SKM-1 (cell line): ENCODE measurements at regions not wholly inside any gene's neighbourhood (a gene's known extent, or its start where the extent isn't known, plus 50 kb on each side); places are given as distances from the start of the nearest gene placed in this dataset.
"Not testable (repeated sequence)": the region's sequence is repeated elsewhere in the genome, so short reads cannot be mapped to it uniquely, and the experiment has no call there.

Experiments used
- DNase-seq: peaks from one replicate; lab custom pipeline; 2025; ENCODE audit not compliant: unreplicated experiment; lab: John Stamatoyannopoulos, UW

- DNase-seq, result no peak
Observed at GRCh38 chr14:106802413-106803364, 1276.3 kb downstream of the TMEM121 start.

GRCh38 chr14:106803379-106803778 is 1277.0 kb downstream of the TMEM121 start:
- DNase-seq, result no peak

DNA sequence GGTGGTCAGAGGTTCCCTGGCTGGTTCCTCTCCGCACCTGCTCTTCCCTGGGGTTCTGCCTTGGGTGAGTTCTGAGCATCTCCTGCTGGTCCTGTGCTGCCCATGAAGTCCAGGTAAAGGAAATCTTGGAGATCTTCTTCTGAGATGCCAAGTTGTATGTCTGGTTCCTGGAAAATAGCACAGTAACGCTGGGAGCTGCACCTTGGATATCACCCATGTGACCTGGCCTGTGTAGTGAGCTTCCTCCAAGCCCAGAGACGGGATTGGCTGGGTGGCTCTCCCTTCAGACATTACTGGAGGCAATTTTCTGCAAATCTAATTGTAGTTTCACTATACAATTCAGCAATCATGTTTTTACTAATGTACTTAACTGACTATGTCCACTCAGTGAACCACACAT is 1281.1 kb downstream of the TMEM121 start:
- no peak for DNase-seq

DNA sequence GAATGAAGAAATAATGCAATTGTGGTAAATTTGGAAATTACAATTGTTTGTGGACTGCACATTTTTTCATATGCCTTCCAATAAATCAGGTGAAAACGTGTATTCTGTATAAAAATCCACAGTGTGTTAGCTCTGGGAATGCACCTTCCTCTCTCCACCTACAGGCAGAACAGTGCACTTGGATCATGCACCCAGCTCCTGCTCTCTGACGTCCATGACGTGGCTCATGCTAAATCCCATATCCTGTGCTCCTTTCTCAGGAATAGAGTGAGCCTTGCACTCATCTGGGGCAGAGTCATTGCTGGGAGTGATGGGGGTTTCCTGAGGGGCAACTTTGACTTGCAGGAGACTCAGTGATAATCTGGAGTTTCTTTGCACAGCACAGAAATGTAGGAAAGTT is 1282.1 kb downstream of the TMEM121 start:
- no peak for DNase-seq

- DNase-seq, result no peak
Observed at GRCh38 chr14:106808907-106809306, 1282.5 kb downstream of the TMEM121 start.

DNA sequence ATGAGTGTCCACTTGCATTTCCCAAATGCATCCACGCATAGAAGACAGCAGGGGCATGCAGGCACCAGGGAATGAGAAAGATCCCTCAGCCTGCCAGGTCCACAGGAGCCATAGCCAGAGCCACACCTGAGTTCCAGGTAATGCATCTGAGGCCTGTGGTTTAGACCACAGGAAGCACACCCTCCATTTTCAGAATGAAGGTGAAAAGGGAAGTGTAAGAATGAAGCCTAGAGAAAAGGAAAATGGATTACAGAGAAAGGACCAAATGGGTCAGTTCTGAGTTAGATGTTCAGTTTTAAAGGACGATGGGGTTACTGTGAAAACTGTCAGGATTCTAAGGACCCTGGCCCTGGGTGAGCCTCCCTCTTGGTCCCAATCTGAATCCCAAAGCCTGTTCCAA is 1283.2 kb downstream of the TMEM121 start:
- DNase-seq, result no peak

GRCh38 chr14:106810168-106810567 is 1283.8 kb downstream of the TMEM121 start:
- not testable (repeated sequence) for DNase-seq

- no peak for DNase-seq
Observed at GRCh38 chr14:106811162-106811561, 1284.8 kb downstream of the TMEM121 start.

- no peak for DNase-seq
Observed at GRCh38 chr14:106812788-106813476, 1286.5 kb downstream of the TMEM121 start.

DNA sequence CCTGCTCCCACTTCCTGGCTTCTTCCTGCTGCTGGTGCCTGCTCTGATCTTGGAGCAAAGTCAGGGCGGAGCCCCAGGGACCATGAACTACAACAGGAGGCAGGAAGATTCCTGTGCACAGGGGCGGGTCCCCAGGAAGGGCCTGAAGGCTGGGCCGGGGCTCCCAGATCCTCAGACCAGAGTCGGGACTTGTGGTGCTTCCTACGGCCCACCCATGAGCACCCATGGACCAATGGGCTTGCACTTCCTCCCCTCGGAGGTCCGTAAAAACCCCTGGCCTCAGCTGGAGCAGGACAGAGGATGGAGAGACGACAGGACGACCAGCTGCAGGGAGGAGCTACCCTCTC is 1287.1 kb downstream of the TMEM121 start:
- DNase-seq, result no peak

DNA sequence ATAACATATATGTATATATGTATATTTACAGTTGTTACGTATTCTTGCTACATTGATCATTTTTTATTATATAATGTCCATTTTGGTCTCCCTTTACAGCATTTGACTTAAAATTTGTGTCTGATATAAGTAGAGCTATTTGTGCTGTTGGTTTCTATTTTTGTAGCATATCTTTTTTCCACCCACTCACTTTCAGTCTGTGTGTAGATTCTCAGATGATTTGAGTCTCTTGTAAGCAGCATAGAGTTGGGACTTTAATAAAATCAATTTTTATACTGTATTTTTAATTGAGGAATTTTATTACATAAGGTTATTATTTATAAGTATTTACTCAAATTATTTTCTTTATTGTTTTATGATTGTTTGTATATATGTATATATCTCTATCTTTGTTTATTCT is 1293.7 kb downstream of the TMEM121 start:
- no peak for DNase-seq

GRCh38 chr14:106821119-106821518 is 1294.7 kb downstream of the TMEM121 start:
- no peak for DNase-seq

- DNase-seq, result no peak
Observed at GRCh38 chr14:106822905-106823304, 1296.5 kb downstream of the TMEM121 start.

DNA sequence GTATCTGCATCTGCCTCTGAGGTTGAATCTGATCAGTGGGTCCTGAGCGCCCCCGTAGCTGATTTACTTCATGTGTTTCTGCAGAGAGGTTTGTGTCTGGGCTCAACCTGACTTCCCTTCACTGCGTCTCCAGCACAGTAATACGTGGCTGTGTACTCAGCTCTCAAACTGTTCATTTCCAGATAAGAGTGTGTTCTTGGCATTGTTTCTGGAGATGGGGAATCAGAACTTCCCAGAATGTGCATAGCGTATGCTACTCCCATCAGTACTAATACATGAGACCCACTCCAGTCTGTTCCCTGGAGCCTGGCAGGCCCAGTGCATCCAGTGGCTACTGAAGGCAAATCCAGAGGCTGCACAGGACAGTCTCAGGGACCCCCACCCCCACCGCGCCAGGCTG is 1297.2 kb downstream of the TMEM121 start:
- DNase-seq, result no peak

- no peak for DNase-seq
Observed at GRCh38 chr14:106826833-106827369, 1300.5 kb downstream of the TMEM121 start.

DNA sequence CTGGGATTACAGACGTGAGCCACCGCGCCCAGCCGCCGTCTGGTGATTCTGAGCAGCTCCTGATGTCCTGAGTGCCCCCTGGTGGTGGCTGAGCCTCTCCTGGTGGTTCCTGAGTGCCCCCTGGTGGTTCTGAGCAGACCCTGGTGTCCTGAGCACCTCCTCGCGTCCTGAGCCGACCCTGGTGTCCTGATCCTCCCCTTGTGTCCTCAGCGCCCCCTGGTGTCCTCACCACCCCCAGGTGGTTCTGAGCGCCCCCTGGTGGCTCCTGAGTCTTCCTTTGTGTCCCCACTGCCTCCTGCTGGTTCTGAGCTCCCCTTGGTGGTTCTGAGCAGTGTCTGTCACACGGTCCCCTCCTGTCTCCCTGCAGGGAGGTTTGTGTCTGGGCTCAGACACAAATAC is 1304.9 kb downstream of the TMEM121 start:
- DNase-seq, result no peak

DNA sequence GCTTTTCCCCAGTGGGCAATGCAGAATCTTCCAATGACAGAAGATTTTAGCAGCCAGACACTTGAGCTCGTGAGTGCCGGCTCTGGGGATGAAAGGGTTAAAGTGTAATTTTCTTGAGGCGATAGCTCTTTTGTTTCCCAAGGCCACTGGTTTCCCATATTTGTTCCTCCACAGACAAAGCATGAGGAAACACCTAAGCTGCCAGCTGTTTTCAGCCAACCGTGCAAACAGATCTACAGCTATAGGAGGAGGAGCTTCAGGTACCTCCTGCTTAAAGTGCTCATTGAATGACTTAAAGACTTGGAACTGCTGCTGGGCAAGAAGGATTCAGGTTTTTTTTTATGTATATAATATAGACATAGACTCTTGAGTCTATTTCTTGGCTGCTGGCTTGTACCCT is 1311.5 kb downstream of the TMEM121 start:
- DNase-seq, result no peak

DNA sequence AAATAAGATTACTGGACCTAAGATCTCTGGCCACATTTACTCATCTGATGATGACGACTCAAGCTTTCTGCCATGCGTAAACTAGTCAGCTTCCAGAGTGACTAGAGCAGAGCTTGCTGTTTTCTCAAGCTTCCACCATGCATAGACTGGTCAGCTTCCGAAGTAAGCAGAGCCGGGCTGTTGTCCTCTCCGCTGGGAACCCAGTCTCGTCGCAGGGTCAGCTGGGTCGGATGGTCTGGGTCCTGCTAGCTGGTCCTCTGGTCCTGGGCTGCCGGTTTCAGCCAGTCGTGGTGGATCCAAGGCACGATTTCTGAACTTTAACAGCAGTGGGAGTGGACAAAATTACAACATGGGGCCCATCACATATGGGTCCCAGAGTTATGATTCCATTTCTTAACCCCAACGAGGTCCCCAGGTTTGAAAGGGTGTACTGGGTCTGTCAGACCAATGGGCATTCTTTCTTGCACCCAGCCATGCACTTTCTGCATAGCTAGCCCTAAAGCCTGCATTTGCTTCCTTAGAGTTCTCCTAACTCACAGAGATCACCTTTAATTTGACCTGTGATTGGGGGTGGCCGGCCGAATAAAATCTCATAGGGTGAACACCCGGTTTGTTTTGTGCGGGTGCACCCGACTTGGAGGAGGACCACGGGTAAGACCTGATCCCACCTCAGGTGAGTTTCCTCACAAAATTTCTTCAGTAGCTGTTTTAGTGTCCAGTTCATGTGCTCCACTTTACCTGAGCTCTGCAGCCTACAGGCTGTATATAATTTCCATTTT is 1312.8 kb downstream of the TMEM121 start:
- no peak for DNase-seq

- no peak for DNase-seq
Observed at GRCh38 chr14:106840258-106840657, 1313.9 kb downstream of the TMEM121 start.

- no peak for DNase-seq
Observed at GRCh38 chr14:106840991-106841390, 1314.6 kb downstream of the TMEM121 start.

DNA sequence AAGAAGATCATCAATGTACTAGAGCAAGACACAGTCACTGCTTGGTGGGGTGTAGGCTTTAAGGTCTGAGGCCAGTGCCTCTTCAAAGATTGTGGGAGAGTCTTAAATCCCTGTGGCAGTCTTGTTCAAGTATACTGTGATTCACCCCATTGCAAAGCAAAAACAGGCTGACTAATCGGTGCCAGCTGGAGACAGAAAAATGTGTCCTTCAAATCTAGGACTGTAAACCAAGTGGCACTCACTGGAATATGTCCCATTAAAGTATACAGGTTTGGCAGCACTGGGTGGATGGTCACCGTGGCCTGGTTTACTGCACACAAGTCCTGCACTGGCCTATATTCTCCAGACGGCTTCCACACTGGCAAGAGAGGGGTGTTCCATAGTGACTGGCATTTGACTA is 1315.3 kb downstream of the TMEM121 start:
- no peak for DNase-seq
